T-cell (primary cell): ENCODE measurements at regions not wholly inside any gene's neighbourhood (a gene's known extent, or its start where the extent isn't known, plus 50 kb on each side); places are given as distances from the start of the nearest gene placed in this dataset.
"Not testable (repeated sequence)": the region's sequence is repeated elsewhere in the genome, so short reads cannot be mapped to it uniquely, and the experiment has no call there.

ENCODE experiments used
- ATAC-seq, 4 experiments: fragments of 200-7000 bp in 3 of 4; fragments of 150-1000 bp in 1 of 4; cut with Tn5 transposase; replicated peaks in 1 of 4; 1 replicate in 3 of 4; 2 replicates in 1 of 4; pipeline ENCODE4 v1.10.0; 2021; ENCODE audit warnings: moderate library complexity in 3 of 4, mild to moderate bottlenecking in 2 of 4, moderate number of reproducible peaks in 1 of 4
- CTCF ChIA-PET, 2 donors: fragments of 300-600 bp; sonication (Branson Sonifier 250); formaldehyde crosslinking; loops; one replicate each; lab custom pipeline; 2022; ENCODE audit warnings: antibody characterized with exemption in 2 of 2; lab: Charles Lee
- POLR2A ChIA-PET, 2 donors: fragments of 300-600 bp; sonication (Branson Sonifier 250); formaldehyde crosslinking; loops; one replicate each; lab custom pipeline; 2022; ENCODE audit warnings: antibody characterized with exemption in 2 of 2; lab: Charles Lee
- DNase-seq, 35 experiments: peaks; one replicate each; pipeline versions ENCODE4 v3.0.0 to v3.0.0-alpha.2; 2013 to 2023
- H3K27ac ChIP-seq: one replicate; pipeline ENCODE4 v1.5.1; 2013; ENCODE audit warnings: low read length
- H3K27me3 ChIP-seq, 2 experiments: replicated peaks in 1 of 2; 1 replicate in 1 of 2; 2 replicates in 1 of 2; pipeline versions ENCODE4 v1.6.1 to v1.7.0; 2013; ENCODE audit warnings: low read length in 1 of 2, mixed read lengths in 1 of 2; ENCODE audit not compliant: control insufficient read depth in 2 of 2, insufficient read depth in 2 of 2; ENCODE audit errors: extremely low read depth in 1 of 2
- H3K36me3 ChIP-seq, 2 donors: 1 replicate in 1 of 2; 2 replicates in 1 of 2; pipeline versions ENCODE4 v1.6.1 to v1.7.0; 2013; ENCODE audit warnings: low read length in 1 of 2; ENCODE audit not compliant: control insufficient read depth in 2 of 2, insufficient read depth in 1 of 2; ENCODE audit errors: extremely low read depth in 1 of 2
- H3K4me1 ChIP-seq, 2 experiments: 1 replicate in 1 of 2; 2 replicates in 1 of 2; pipeline versions ENCODE4 v1.6.1 to v1.7.0; 2013; ENCODE audit warnings: low read length in 2 of 2, mixed read lengths in 1 of 2; ENCODE audit not compliant: insufficient read depth in 2 of 2, control insufficient read depth in 1 of 2; ENCODE audit errors: extremely low read depth in 1 of 2
- H3K4me3 ChIP-seq, 2 donors: 1 replicate in 1 of 2; 2 replicates in 1 of 2; pipeline versions ENCODE4 v1.5.1 to v1.7.0; 2013; ENCODE audit warnings: mild to moderate bottlenecking in 2 of 2, low read length in 1 of 2, moderate library complexity in 1 of 2; ENCODE audit not compliant: control insufficient read depth in 1 of 2; ENCODE audit errors: extremely low read depth in 1 of 2
- H3K9me3 ChIP-seq: 2 replicates; pipeline ENCODE4 v1.7.0; 2013
- H3K27ac Mint-ChIP-seq, 2 donors: one replicate each; pipeline ENCODE4 v1.8.0; 2020 to 2021; ENCODE audit warnings: mild to moderate bottlenecking in 2 of 2, mixed read lengths in 2 of 2
- H3K27me3 Mint-ChIP-seq, 2 donors: one replicate each; pipeline ENCODE4 v1.8.0; 2021 to 2022; ENCODE audit warnings: mixed read lengths in 2 of 2
- H3K36me3 Mint-ChIP-seq: one replicate; pipeline ENCODE4 v1.8.0; 2021; ENCODE audit warnings: mixed read lengths
- H3K4me1 Mint-ChIP-seq, 3 donors: one replicate each; pipeline ENCODE4 v1.8.0; 2020 to 2022; ENCODE audit warnings: mixed read lengths in 3 of 3, mild to moderate bottlenecking in 1 of 3
- H3K4me3 Mint-ChIP-seq, 3 donors: one replicate each; pipeline ENCODE4 v1.8.0; 2020 to 2022; ENCODE audit warnings: mild to moderate bottlenecking in 3 of 3, mixed read lengths in 3 of 3, moderate library complexity in 3 of 3
- H3K9me3 Mint-ChIP-seq, 3 donors: one replicate each; pipeline ENCODE4 v1.8.0; 2020 to 2022; ENCODE audit warnings: mixed read lengths in 3 of 3
- WGBS: methylation state at CpG from one replicate; pipeline ENCODE4 v1.1.5; 2013; ENCODE audit warnings: missing lambda C conversion rate; ENCODE audit not compliant: insufficient coverage; 5-methylcytosine and 5-hydroxymethylcytosine counted together

GRCh38 chr2:35447215-35447614 lies 908.4 kb upstream of the CRIM1 start:
- DNase-seq: no peak
- Histone ChIP-seq H3K36me3 (no peaks in the 10 kb centered on the region), H3K4me1 (no peaks in the 10 kb centered on the region), H3K27ac (no peak overlapping the region), H3K4me3 (no peak overlapping the region), H3K27me3 (peaks cover 0 to 3% of the 10 kb centered on the region in 2 experiments), H3K9me3 (no peaks in the 10 kb centered on the region)
- Mint-ChIP-seq H3K9me3 (no peaks in the 10 kb centered on the region), H3K4me1 (no peaks in the 10 kb centered on the region), H3K36me3 (no peaks in the 10 kb centered on the region), H3K4me3 (no peak overlapping the region), H3K27ac (no peak overlapping the region), H3K27me3 (no peaks in the 10 kb centered on the region)
- CTCF ChIA-PET: no interaction called here
- 23% methylated on average over 2 of the region's 5 CpGs for WGBS
- POLR2A ChIA-PET: no interaction called here
- ATAC-seq: peak in 1 of 4 experiments; percentile 40

- POLR2A ChIA-PET: no interaction called here
- H3K27me3 Mint-ChIP-seq: no peaks in the 10 kb centered on the region
- H3K9me3 Mint-ChIP-seq: no peaks in the 10 kb centered on the region
- Histone ChIP-seq H3K27ac (no peak overlapping the region), H3K4me3 (no peak overlapping the region), H3K4me1 (no peaks in the 10 kb centered on the region), H3K9me3 (no peaks in the 10 kb centered on the region), H3K27me3 (no peaks in the 10 kb centered on the region), H3K36me3 (no peaks in the 10 kb centered on the region)
- no peak for ATAC-seq
- H3K4me1 Mint-ChIP-seq: no peaks in the 10 kb centered on the region
- CTCF ChIA-PET: no interaction called here
- no peak overlapping the region for H3K4me3 Mint-ChIP-seq
- H3K27ac Mint-ChIP-seq: no peak overlapping the region
- no peaks in the 10 kb centered on the region for H3K36me3 Mint-ChIP-seq
- DNase-seq: no peak
These were observed 912.5 kb upstream of the CRIM1 start for GRCh38 chr2:35443087-35443486.

DNA sequence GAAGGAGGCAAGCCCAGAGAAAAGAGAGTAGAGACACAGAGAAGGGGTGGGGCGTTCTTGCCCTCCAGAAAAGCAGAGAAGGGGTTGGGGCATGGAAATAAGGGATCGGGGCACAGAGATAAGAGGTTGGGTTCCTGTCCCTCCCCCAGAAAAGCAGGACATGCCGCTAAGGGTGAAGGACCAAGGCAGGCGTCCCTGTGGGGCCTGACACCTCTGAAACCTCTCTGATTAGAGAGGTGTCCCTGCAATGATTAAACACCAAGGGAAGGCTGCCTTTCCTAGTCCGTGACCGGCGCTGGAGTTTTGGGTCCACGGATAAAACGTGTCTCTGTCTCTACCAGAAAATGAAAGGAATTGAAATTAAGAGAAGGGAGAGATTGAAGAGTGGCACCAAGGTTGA lies 914.0 kb upstream of the CRIM1 start:
- 88% methylated on average over 7 of the region's 9 CpGs for WGBS
- H3K9me3 ChIP-seq, DNase-seq, H3K27ac Mint-ChIP-seq, H3K4me1 ChIP-seq, H3K4me3 Mint-ChIP-seq, H3K4me1 Mint-ChIP-seq, H3K36me3 Mint-ChIP-seq, H3K4me3 ChIP-seq, CTCF ChIA-PET, POLR2A ChIA-PET, ATAC-seq, H3K9me3 Mint-ChIP-seq, H3K36me3 ChIP-seq, H3K27ac ChIP-seq, H3K27me3 Mint-ChIP-seq, H3K27me3 ChIP-seq: not testable (repeated sequence)

- POLR2A ChIA-PET, CTCF ChIA-PET, H3K27ac Mint-ChIP-seq, H3K9me3 Mint-ChIP-seq, H3K4me3 Mint-ChIP-seq, H3K27me3 Mint-ChIP-seq, H3K4me1 Mint-ChIP-seq, H3K4me3 ChIP-seq, ATAC-seq, H3K36me3 ChIP-seq, H3K36me3 Mint-ChIP-seq, DNase-seq, H3K9me3 ChIP-seq, H3K27me3 ChIP-seq, H3K4me1 ChIP-seq, H3K27ac ChIP-seq: not testable (repeated sequence)
- WGBS: 85% methylated on average over 13 of the region's 17 CpGs
These were observed 915.3 kb upstream of the CRIM1 start for GRCh38 chr2:35440308-35440707.

- H3K36me3 Mint-ChIP-seq, CTCF ChIA-PET, H3K27ac ChIP-seq, POLR2A ChIA-PET, ATAC-seq, H3K4me1 Mint-ChIP-seq, H3K9me3 ChIP-seq, H3K4me1 ChIP-seq, H3K27me3 Mint-ChIP-seq, H3K4me3 Mint-ChIP-seq, H3K36me3 ChIP-seq, DNase-seq, H3K27me3 ChIP-seq, H3K27ac Mint-ChIP-seq, H3K4me3 ChIP-seq, H3K9me3 Mint-ChIP-seq: not testable (repeated sequence)
- WGBS: no CpG with 5 or more reads among the region's 5 CpGs
These were observed 918.7 kb upstream of the CRIM1 start for GRCh38 chr2:35436893-35437292.

- no peaks in the 10 kb centered on the region for H3K36me3 ChIP-seq
- no peaks in the 10 kb centered on the region for H3K9me3 ChIP-seq
- H3K27me3 ChIP-seq: no peaks in the 10 kb centered on the region
- Mint-ChIP-seq H3K9me3 (no peaks in the 10 kb centered on the region), H3K27me3 (no peaks in the 10 kb centered on the region), H3K4me3 (no peak overlapping the region), H3K4me1 (no peaks in the 10 kb centered on the region), H3K27ac (no peak overlapping the region), H3K36me3 (no peaks in the 10 kb centered on the region)
- no peak for DNase-seq
- H3K4me3 ChIP-seq: no peak overlapping the region
- POLR2A ChIA-PET: interaction anchor here in 1 of 2 donors (0.7 kb wide), 1 partner anchor 8 kb away, joined by 6 read pairs; no protein-coding TSS in a partner anchor
- no peaks in the 10 kb centered on the region for H3K4me1 ChIP-seq
- CTCF ChIA-PET: no interaction called here
- H3K27ac ChIP-seq: no peak overlapping the region
- WGBS: no CpG with 5 or more reads among the region's 1 CpG
- ATAC-seq: no peak
These were observed 927.0 kb upstream of the CRIM1 start for GRCh38 chr2:35428548-35428947.

DNA sequence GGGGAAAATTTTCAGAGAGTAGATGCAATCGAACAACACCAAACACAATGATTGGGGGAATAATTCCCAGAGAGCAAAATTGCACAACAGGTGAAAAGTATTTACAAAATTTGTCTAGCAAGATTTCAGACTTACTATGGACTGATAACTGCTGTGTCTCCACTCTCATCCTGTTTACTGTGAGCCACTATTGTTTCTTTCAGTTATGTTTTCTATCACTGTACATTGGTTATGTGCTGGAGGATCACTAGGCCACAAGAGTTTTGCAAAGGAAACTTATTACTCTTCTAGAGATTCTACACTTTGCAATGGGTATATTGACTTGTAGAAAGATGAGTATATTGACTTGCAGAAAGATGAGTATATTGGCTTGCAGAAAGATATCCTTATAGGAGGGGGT lies 934.1 kb upstream of the CRIM1 start:
- Mint-ChIP-seq H3K27ac (no peak overlapping the region), H3K36me3 (no peaks in the 10 kb centered on the region), H3K27me3 (no peaks in the 10 kb centered on the region), H3K4me3 (no peak overlapping the region), H3K9me3 (peaks cover 3 to 8% (median 3%) of the 10 kb centered on the region in 3 donors), H3K4me1 (no peaks in the 10 kb centered on the region)
- H3K36me3 ChIP-seq: no peaks in the 10 kb centered on the region
- no peak overlapping the region for H3K27ac ChIP-seq
- ChIA-PET CTCF (no interaction called here), POLR2A (no interaction called here)
- ATAC-seq (no peak), DNase-seq (no peak)
- no peak overlapping the region for H3K4me3 ChIP-seq
- WGBS: no CpG with 5 or more reads among the region's 1 CpG
- no peaks in the 10 kb centered on the region for H3K4me1 ChIP-seq
- H3K27me3 ChIP-seq: no peaks in the 10 kb centered on the region
- no peaks in the 10 kb centered on the region for H3K9me3 ChIP-seq
